Breast epithelium (tissue), 4 donors: ENCODE measurements at regions not wholly inside any gene's neighbourhood (a gene's known extent, or its start where the extent isn't known, plus 50 kb on each side); places are given as distances from the start of the nearest gene placed in this dataset.
A peak's percentile ranks its signal among the peaks of the same experiment; 100 is the strongest.
"Not testable (repeated sequence)": the region's sequence is repeated elsewhere in the genome, so short reads cannot be mapped to it uniquely, and the experiment has no call there.

Source experiments
- DNase-seq, 2 donors: peaks; one replicate each; pipeline ENCODE4 v3.0.0-alpha.2; 2019; ENCODE audit warnings: low spot score in 2 of 2
- H3K27ac ChIP-seq, 2 donors: fragments of 200-600 bp; sonication (generic) in 1 of 2; one replicate each; pipeline ENCODE4 v1.5.1; 2016 to 2019; ENCODE audit warnings: mild to moderate bottlenecking in 1 of 2
- H3K27me3 ChIP-seq, 2 donors: fragments of 200-600 bp; sonication (generic) in 1 of 2; one replicate each; pipeline versions ENCODE4 v1.5.1 to v1.6.0; 2017 to 2019; ENCODE audit warnings: control low read depth in 1 of 2, mild to moderate bottlenecking in 1 of 2
- H3K36me3 ChIP-seq: fragments of 200-600 bp; one replicate; pipeline ENCODE4 v1.5.1; 2019
- H3K4me1 ChIP-seq, 2 donors: fragments of 200-600 bp; sonication (generic); one replicate each; pipeline ENCODE4 v1.5.1; 2016 to 2019; ENCODE audit warnings: control low read depth in 1 of 2
- H3K4me3 ChIP-seq, 3 donors: fragments of 200-600 bp; sonication (generic); 1 replicate in 2 of 3; 2 replicates in 1 of 3; pipeline ENCODE4 v1.5.1; 2016 to 2019; ENCODE audit warnings: mild to moderate bottlenecking in 3 of 3, moderate library complexity in 2 of 3
- H3K9me3 ChIP-seq, 2 donors: fragments of 200-600 bp; sonication (generic) in 1 of 2; one replicate each; pipeline ENCODE4 v1.5.1; 2016 to 2019; ENCODE audit warnings: control low read depth in 1 of 2
- POLR2A ChIP-seq: fragments of 450-650 bp; IDR thresholded peaks from one replicate; pipeline ENCODE4 v1.6.1; 2016; ENCODE audit warnings: antibody characterized with exemption, mild to moderate bottlenecking, moderate library complexity
- POLR2AphosphoS5 ChIP-seq, 3 donors: sonication (generic); formaldehyde crosslinking; IDR thresholded peaks; one replicate each; pipeline ENCODE4 v1.6.1; 2017; ENCODE audit warnings: antibody characterized with exemption in 3 of 3
- intact Hi-C: fragments of 100-400 bp; cut with DNase I; formaldehyde crosslinking; loops from one replicate; pipeline ENCODE4 v1.15.1; 2023; ENCODE audit warnings: low total_unique reads
- TF ChIP-seq, protein P1 (sequence below), 3 donors: fragments of 450-650 bp; IDR thresholded peaks; one replicate each; pipeline ENCODE4 v1.5.1; 2016 to 2017; ENCODE audit warnings: antibody characterized with exemption in 3 of 3, mild to moderate bottlenecking in 3 of 3, moderate library complexity in 3 of 3

DNA sequence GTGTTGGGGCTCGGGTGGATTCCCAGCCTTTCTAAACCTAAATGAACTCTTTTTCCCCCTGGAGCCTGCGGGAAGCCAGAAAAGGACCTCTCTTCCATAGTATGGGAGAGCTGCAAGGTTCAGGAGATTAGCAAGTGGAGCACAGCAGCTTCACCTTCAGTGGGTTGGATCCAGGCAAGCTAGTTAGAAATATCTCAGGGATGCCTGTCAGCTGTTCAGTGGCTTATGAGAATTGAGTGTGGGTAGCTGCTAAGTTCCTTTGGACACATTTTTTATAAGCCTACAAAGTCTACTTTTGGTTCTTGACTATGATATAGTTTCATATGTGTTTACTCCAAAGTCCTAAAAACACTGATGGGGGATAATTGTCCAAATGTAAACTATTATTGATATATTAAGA, 642.1 kb downstream of the EPM2A start:
- no peak for DNase-seq
- Histone ChIP-seq H3K36me3 (no peaks in the 10 kb centered on the region), H3K27ac (no peak overlapping the region), H3K27me3 (no peaks in the 10 kb centered on the region), H3K9me3 (peaks cover 4 to 7% of the 10 kb centered on the region in 2 donors), H3K4me1 (no peaks in the 10 kb centered on the region), H3K4me3 (no peak overlapping the region)
- TF ChIP-seq POLR2AphosphoS5 (IDR thresholded peaks at IDR 0.05), result no peak
- TF ChIP-seq POLR2A, result no peak
- TF ChIP-seq, protein P1, sequence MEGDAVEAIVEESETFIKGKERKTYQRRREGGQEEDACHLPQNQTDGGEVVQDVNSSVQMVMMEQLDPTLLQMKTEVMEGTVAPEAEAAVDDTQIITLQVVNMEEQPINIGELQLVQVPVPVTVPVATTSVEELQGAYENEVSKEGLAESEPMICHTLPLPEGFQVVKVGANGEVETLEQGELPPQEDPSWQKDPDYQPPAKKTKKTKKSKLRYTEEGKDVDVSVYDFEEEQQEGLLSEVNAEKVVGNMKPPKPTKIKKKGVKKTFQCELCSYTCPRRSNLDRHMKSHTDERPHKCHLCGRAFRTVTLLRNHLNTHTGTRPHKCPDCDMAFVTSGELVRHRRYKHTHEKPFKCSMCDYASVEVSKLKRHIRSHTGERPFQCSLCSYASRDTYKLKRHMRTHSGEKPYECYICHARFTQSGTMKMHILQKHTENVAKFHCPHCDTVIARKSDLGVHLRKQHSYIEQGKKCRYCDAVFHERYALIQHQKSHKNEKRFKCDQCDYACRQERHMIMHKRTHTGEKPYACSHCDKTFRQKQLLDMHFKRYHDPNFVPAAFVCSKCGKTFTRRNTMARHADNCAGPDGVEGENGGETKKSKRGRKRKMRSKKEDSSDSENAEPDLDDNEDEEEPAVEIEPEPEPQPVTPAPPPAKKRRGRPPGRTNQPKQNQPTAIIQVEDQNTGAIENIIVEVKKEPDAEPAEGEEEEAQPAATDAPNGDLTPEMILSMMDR (IDR thresholded peaks at IDR 0.05), result no peak
- intact Hi-C loops, result no loop called here

DNA sequence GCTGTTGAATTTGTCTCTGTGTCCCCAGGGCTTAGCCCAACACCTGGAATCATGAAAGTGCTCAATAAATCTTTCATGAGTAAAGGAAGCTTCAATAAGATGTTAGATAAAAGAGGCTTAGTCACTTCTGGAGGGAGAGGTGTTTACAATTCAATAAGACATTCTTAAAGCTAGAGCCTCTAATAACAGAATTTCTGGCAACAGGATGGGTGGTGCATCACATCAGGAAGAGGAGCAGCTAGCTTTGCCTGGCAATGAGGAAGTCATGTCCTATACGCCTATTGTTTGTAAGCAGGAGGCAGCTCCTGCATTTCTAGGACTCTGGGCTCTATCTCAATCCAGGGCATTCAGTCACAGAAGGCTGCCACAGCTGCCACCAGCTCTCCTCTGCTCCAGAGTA, 638.5 kb downstream of the EPM2A start:
- intact Hi-C loops, result no loop called here
- Histone ChIP-seq H3K4me1 (no peaks in the 10 kb centered on the region), H3K27ac (no peak overlapping the region), H3K4me3 (no peak overlapping the region), H3K36me3 (no peaks in the 10 kb centered on the region), H3K9me3 (peaks cover 5 to 7% of the 10 kb centered on the region in 2 donors), H3K27me3 (no peaks in the 10 kb centered on the region)
- no peak for DNase-seq
- TF ChIP-seq, protein P1 (IDR thresholded peaks at IDR 0.05), result no peak
- no peak for TF ChIP-seq POLR2A
- no peak for TF ChIP-seq POLR2AphosphoS5 (IDR thresholded peaks at IDR 0.05)

DNA sequence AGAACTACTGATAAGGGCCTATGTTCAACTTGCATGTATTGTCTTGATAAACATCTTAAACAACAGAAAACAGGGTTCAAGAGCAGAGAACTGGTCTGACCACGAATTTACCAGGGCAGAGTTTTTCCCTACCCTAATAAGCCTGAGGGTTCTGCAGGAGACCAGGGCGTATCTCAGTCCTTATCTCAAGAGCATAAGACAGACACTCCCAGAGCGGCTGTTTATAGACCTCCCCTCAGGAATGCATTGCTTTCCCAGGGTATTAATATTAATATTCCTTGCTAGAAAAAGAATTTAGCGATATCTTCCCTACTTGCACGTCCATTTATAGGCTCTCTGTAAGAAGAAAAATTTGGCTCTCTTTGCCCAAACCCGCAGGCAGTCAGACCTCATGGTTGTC, 637.2 kb downstream of the EPM2A start:
- H3K4me1 ChIP-seq, DNase-seq, H3K27ac ChIP-seq, H3K36me3 ChIP-seq, H3K9me3 ChIP-seq, H3K4me3 ChIP-seq, H3K27me3 ChIP-seq, intact Hi-C loops: not testable (repeated sequence)

DNA sequence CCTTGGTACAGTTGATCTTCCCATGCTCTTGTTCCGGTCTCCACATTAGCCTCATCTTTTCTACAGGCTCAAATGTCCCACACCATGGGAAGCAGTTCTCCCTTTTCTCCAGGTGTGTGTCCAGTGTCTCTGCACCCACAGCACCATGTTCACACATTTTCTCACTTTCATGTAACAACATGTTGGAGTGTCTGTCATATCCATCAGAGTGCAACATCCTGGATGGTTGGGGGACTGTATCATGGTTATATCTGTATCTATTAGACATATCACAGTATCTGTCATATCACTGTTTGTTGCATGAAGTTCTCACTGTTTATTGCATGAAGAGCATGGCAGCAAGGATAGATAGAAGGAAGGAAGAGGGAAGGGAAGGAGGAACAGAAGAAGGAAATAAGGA, 635.6 kb downstream of the EPM2A start:
- H3K27me3 ChIP-seq, result no peaks in the 10 kb centered on the region

DNA sequence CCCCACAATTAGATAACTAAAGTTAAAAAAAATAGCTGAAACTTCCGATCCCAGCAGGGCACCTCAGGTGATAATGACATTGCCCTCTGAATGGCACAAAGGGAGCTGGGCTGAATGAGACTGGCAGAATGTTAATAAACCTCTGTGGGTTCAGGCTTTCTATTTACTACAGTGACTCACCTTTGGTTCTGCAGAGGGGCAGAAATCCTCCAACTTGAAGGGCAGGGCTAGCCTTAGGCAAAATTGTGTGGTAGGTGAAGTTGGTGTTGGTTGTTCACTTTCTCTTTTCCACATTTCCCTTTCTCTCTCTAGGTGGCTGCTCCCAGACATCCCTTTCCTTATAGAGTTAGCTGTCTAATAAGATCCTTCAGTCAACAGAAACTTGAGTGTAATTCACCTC, 625.2 kb downstream of the EPM2A start:
- Histone ChIP-seq H3K36me3 (no peaks in the 10 kb centered on the region), H3K4me1 (no peaks in the 10 kb centered on the region), H3K27me3 (no peaks in the 10 kb centered on the region), H3K27ac (peak overlapping the region in 1 of 2 donors; percentile 14), H3K4me3 (no peak overlapping the region), H3K9me3 (no peaks in the 10 kb centered on the region)
- intact Hi-C loops, result no loop called here
- DNase-seq, result peak in 1 of 2 donors; percentile 48
- TF ChIP-seq POLR2A, result no peak
- no peak for TF ChIP-seq POLR2AphosphoS5 (IDR thresholded peaks at IDR 0.05)
- TF ChIP-seq, protein P1 (IDR thresholded peaks at IDR 0.05), result no peak

More for the DNA sequence above, 635.6 kb downstream of the EPM2A start:
- Histone ChIP-seq H3K36me3 (no peaks in the 10 kb centered on the region), H3K4me1 (no peaks in the 10 kb centered on the region), H3K9me3 (peaks cover 5 to 7% of the 10 kb centered on the region in 2 donors), H3K27ac (no peak overlapping the region), H3K4me3 (no peak overlapping the region)
- DNase-seq, result no peak
- intact Hi-C loops, result no loop called here
- TF ChIP-seq POLR2AphosphoS5 (IDR thresholded peaks at IDR 0.05) (no peak), POLR2A (no peak)
- TF ChIP-seq, protein P1 (IDR thresholded peaks at IDR 0.05), result no peak

DNA sequence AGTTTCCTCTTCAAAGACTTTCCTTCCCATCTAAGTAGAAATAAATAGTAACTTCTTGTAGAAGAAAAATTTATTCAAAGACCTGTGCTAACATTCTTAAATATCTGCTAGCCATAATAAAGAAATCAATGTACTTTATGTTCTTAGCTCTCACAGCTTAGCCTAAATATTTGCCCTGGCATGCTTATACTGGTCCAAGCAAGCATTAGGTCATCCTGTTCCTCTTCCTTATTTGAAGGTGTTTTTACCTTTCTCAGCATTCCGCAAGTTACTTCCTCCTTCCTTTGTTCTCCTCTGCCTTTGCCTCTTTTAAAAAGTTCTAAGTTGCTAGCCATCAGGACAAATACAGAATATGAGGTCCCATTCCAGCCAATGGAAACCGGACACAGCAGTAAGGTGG, 623.9 kb downstream of the EPM2A start:
- H3K36me3 ChIP-seq, H3K4me3 ChIP-seq, H3K27me3 ChIP-seq, H3K9me3 ChIP-seq, intact Hi-C loops, H3K4me1 ChIP-seq, DNase-seq: not testable (repeated sequence)
- H3K27ac ChIP-seq, result peak overlapping the region in 1 of 2 donors; percentile 38
